HG03575 (cell line): ENCODE measurements at regions not wholly inside any gene's neighbourhood (a gene's known extent, or its start where the extent isn't known, plus 50 kb on each side); places are given as distances from the start of the nearest gene placed in this dataset.
A peak's percentile ranks its signal among the peaks of the same experiment; 100 is the strongest.

ENCODE experiments used
- ATAC-seq: cut with Tn5 transposase; IDR thresholded peaks from one replicate; pipeline ENCODE4 v1.9.1; 2021; ENCODE audit not compliant: unreplicated experiment, insufficient number of reproducible peaks, low FRiP score; ENCODE audit errors: extremely low read depth

DNA sequence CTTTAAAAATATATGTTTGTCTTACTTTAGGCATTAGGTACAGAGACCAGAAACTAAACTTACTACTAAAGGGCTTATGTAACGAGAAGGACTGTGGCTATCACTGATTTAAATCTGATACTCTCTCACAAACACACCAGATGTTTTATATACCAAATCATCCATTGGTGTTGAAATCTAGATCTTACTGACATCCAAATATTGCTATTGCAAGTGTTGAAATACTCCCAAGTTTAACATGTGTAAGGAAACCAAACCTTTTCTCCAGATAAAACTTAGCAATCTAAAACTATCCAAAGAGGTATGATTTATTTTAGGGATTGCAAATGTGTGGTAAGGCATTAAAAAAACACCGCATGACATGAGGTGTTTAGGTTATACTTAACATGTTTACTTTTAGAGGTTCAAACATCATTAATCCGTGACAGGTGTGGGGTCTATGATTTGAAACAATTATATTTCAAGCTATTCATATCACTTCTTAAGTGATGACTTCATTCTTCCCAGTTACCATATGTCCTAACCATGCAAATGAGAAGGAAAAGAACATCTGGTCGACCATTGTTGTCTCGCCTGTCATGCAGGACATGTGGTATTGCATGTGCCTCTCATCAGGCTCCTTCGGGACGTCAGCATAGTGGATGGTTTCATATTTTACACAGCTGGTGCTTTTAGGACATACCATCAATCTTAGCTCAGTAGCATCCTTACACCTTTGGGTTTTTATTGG lies 168.3 kb upstream of the SPACA1 start:
- peak; percentile 54 for ATAC-seq

DNA sequence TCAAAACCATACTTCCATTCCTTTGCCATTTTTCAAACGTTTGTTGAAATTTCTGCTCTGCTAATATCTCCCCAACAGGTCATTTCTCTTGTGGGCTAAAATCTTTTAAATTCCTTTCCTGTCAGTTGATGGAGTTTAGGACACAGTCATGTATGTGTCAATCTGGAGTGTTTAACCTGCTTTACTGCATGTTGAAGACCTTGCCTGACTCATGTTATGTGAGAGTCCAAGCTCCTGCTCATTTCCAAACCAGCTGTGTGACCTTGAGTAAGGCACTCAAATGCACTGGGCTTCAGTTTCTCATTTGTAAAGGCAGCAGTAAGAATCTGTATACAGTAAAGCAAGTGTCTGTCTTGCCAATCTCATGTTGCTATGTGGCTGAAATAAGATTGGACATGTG lies 171.9 kb upstream of the SPACA1 start:
- ATAC-seq = no peak

GRCh38 chr6:87873556-87873955 lies 171.5 kb upstream of the AKIRIN2 start:
- ATAC-seq = no peak

GRCh38 chr6:87870556-87870955 lies 168.5 kb upstream of the AKIRIN2 start:
- no peak for ATAC-seq

DNA sequence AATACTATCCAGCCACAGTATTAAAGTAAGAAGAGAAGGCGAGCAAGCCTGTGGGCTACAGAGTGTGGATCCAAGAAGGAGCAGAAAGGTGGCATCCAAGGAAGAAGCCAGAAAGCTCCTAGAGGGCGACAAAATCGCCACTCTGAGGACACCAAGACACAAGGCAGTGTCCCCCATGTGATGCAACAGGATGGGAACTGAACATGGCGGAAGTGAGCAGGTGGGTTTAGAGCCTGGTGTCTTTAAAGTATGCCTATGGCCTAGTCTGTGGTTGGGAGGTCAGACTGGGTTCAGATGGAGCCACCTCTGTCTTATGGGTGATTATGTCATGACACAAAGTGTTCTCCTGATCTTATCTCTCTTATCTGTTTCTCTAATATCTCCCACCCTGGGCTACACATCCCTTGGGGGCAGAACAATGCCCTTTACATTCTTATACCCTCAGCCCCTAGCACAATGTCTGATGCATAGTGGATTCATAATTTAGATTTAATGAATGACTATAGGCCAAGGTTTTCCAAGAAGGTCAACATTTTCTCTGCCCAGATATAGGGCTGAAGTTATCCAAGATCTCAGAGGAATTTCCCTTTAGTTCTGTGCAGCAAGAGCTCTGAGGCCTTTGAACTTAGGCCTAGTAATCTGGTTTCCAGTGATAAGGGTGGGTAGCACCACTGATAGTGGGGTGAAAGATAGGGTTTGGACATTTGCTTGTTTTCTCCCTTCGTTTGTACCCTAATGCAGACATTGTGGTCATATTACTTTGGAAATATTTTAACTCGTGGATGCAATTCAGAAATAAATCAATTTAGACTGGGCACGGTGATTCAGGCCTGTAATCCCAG lies 167.3 kb upstream of the AKIRIN2 start:
- no peak for ATAC-seq

- no peak for ATAC-seq
These were observed 158.9 kb upstream of the AKIRIN2 start for GRCh38 chr6:87860902-87861301.

DNA sequence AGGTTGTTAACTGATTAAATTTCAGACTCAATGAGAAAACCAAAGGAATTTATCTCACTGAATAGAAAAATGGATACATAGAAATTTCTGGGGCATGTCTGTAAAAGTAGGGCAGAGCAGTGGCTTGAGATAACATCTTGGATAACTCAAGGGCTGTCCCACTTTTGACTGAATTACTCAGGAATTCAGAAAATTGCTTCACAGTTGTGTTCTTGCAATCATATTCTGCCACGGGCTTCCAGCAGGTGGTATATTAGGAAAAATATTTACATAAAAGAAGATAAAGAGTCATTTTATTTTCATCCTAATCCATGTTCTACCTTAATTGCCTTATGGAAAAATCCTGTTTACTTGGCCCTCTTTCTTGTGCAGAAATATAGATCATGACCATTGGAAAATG lies 156.4 kb upstream of the AKIRIN2 start:
- no peak for ATAC-seq

- ATAC-seq = no peak
These were observed 149.8 kb upstream of the AKIRIN2 start for GRCh38 chr6:87851674-87852299.

GRCh38 chr6:87848616-87849015 lies 146.6 kb upstream of the AKIRIN2 start:
- ATAC-seq = no peak

- ATAC-seq = no peak
These were observed 145.8 kb upstream of the AKIRIN2 start for GRCh38 chr6:87847830-87848210.

GRCh38 chr6:87847135-87847829 lies 145.2 kb upstream of the AKIRIN2 start:
- no peak for ATAC-seq

- ATAC-seq = no peak
These were observed 144.4 kb upstream of the AKIRIN2 start for GRCh38 chr6:87846434-87846833.

- no peak for ATAC-seq
These were observed 138.3 kb upstream of the AKIRIN2 start for GRCh38 chr6:87840324-87840723.

GRCh38 chr6:87837876-87838275 lies 135.8 kb upstream of the AKIRIN2 start:
- ATAC-seq = no peak

DNA sequence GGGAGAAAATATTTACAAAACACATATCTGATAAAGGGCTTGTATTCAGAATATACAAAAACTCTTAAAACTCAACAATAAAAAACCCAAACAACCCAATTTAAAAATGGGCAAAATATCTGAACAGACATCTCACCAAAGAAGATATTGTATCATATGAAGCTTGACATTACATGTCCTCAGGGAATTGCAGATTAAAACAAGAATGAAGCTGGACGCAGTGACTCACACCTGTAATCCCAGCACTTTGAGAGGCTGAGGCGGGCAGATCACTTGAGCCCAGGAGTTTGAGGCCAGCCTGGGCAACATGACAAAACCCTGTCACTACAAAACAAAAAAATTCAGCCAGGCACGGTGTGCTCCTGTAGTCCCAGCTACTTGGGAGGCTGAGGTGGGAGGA lies 135.4 kb upstream of the AKIRIN2 start:
- ATAC-seq = no peak

- ATAC-seq = peak; percentile 50
These were observed 130.2 kb upstream of the AKIRIN2 start for GRCh38 chr6:87832025-87832825.

- ATAC-seq = no peak
These were observed 128.9 kb upstream of the AKIRIN2 start for GRCh38 chr6:87830907-87831306.

- ATAC-seq = no peak
These were observed 127.6 kb upstream of the AKIRIN2 start for GRCh38 chr6:87829622-87830121.
